Stimulated activated CD4-positive, alpha-beta T cell treated with anti-CD3 and anti-CD28 coated beads, Interleukin-15, amount 100 ng/mL, for 48 hours (primary cell): ENCODE measurements at regions not wholly inside any gene's neighbourhood (a gene's known extent, or its start where the extent isn't known, plus 50 kb on each side); places are given as distances from the start of the nearest gene placed in this dataset.

Source experiments
- DNase-seq, 2 donors: peaks; one replicate each; pipeline ENCODE4 v3.0.0-alpha.2; 2020; ENCODE audit warnings: low read depth in 2 of 2

DNA sequence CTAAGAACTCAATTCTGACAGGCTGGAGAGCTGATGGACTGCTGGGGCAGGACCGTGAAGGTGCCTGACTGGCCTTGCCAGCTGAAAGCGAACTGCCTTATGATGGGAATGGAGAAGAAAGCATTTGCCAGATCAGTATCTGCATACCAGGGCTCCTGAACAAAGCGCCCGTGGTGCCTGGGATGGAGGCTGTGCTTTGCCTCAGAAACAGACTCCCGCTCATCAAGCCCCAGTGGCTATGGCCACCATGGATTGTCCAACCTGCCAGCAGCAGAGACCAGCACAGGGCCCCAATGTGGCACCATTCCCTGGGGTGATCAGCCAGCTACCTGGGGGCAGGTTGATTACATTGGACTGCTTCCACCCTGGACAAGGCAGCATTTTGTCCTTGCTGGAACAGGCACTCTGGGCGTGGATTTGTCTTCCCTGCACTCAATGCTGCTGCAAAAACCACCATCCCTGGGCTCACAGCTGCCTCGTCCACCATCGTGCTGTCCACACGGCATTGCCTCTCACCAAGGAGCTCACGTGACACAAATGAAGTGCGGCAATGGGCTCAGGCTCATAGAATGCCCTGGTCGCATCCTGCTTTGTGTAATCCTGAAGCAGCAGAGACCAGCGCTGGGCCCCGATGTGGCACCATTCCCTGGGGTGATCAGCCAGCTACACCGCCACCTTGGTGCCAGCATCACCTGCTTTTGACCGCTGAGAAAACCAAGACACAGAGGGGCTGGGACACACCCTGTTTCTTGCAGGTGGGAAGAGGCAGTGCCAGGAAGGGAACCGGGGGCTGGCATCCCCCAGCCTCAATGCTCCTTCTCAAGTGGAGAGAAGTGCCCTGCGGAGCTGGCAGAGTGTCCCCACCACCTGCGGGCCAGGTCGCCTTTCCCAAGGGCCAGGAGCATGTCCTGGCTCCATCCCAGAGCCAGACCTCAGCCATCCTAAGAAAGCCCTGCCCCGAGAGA lies 1367.5 kb downstream of the BRD1 start:
- DNase-seq = no peak

DNA sequence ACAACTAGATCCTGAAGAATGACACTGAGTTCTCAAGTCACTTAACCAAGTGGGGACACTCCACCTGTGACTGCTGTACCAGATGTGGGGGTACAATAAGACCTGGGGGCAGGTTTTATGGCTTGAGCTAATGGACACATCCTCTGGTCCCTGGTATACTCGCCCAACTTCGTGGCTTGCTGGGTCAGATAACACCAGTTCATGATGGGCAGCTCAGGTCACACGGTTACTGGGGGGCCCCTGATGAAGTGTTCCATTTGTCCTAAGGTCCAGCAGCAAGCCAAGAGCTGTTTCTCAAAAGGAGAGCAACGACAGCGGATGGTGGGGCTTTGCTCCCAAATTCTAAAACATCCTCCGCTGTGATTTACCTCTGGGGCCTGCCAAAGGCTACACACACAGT lies 1368.4 kb downstream of the BRD1 start:
- DNase-seq = no peak

DNA sequence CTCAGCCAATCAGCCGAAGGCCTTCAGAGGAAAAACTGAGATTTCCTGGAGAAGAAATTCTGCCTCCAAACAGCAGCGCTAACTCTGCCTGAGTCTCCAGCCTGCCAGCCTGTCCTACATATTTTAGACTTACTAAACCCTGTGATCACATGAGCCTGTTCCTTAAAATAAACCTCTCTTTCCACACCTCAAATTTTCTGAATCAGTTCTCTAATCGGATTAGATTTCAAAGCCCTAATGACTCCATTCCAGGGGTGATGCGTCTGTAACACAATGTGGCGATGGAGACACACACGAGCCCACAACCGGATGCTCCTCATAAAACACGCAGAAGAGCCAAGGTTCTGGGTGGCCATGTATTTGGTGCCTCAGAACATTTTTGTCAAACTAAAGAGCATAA lies 1371.2 kb downstream of the BRD1 start:
- DNase-seq = no peak

DNA sequence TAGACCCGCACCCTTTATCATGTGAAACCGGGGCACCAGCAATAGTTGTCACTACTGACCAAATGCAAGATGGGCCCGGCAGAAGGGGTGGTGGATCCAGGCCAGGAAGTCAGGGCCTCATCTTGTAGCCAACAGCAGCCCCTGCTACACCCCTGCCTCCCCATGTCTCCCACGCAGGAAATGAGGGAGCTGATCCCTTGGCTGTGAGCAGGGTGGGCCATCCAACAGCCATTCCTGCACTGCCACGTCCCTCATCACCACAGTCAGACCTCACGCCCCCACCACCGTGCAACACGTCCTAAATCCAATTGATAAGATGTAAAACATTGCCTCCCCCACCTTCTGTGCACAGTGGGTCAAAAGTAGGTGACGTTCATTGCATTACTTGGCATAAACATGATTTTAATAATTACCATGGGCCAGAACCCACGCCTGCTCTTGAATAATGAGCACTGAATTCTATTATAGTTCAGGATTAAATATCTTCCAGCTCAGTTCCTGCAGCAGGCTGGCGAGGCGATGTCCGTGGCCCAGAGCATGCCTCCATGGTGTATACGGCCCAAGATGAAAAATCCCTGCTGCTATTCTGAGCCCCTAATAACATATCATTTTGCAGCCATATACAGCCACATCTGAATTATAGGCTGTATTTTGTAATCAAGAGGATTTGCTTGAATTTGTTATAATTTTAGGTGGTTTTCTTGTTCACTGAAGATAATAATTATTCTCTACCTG lies 1373.8 kb downstream of the BRD1 start:
- no peak for DNase-seq

DNA sequence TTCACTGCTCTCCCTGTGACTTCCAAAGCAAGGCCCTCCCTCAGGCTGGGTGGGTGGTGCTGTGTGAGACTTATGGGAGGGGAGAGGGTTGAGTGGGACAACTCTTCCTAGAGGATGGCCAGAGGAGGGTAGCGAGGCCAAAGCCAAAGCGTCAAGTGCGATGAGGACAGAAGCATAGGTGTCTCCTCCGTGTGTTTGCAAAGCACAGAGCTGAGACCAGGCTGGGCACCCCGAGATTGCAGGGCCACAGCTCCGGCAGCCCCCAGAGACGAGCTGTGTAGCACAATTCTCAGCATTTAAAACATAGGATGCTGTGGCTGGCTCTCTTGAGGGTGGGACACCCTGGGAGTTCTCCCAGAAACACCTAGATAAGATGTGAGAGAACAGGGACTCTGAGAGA lies 1374.5 kb downstream of the BRD1 start:
- no peak for DNase-seq

DNA sequence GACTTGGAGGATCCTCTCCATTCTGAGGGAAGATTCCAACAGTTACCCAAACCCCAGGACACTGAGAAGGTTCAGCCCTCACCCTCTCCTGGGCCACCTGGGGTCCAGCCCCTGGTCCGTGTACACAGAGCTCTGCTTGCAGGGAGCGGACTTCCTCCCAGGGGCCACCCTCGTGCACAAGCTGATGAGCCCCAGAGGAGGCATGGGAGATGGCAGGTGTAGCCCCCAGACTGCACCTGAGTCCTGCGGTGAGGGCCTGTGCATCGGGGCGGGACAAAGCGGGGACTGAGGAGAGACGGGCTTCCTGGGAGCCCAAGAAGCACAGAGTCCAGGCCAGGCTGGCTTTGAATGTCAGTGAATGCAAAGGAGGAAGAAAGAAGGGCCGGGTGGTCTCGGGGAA lies 1374.9 kb downstream of the BRD1 start:
- DNase-seq = no peak

DNA sequence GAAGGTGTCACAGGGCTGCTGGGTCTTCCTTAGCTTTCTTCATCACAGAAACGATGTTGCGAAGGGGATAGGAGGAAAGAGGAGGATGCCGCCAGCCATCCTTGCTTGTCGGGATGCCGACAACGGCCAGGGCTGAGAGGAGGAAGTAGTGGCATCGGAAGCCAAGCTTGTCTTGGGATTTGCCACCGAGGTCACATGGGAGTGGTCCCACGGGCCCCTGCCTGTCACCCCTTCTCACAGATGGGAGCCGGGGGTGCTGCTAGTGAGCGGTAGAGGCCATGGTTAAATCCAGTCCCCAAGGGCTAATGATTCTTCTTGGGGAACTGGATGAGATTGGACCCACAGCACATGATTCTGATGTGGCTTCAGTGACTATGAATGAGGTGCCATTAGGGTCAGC lies 1375.8 kb downstream of the BRD1 start:
- DNase-seq = no peak

DNA sequence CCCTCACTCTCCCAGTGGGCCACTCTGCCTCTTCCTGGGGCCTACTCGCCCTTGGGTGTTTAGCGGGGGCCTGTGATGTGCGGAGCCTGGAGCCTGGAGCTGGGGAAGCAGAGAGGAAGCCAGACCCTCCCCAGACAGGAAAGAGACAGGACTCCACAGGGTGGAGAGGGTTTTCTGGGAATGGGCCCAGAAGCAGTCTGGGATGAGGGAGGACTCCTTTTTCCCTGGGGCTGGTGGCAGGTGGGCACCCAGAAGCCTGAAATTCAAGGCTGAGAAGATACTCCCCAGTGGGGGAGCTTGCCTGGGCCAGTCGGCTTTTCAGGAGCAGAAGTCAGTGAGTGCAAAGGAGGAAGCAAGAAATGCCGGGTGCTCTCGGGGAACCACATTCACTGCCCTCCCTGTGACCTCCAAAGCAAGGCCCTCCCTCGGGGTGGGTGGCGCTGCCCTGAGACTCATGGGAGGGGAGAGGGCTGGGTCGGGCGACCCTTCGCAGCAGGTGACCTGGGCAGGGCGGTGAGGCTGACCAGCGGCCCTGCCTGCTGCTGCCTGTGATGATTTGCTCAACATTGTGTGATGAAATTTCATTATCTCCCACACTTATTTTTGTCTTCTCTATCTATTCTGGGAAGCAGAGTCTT lies 1377.4 kb downstream of the BRD1 start:
- no peak for DNase-seq

DNA sequence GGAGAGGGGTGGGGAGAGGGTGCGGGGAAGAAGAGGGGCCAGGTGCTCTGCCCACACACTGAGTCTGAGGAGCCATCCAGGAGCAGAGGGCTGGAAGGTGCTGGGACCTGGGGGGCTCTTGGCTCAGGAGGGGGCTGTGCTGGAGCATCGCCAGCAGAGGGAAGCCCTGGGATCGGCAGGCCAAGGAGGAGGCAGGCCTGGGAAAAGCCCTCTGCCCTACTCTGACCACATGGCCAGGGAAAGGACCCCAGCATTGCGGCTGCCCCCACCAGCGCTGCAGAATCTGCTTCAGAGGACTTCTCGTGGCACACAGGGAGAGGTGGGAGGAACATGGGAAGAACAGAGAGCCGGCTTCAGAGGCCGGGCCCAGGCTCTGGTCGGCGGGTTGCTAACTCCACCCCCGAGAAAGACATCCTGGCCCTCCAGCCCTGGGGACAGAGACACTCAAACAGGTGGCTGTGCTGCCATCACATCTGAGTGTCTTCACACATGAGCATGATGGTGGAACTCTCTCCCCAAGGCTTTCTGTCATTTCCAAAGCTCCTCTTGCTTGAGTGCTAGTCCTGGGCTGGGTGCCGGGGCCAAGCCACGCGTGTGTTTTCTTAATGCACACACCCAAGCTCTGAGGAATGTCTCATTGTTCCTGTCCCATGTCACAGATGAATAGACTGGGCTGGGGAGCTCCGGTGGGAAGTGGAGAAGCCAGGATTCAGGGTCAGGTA lies 1378.0 kb downstream of the BRD1 start:
- DNase-seq = no peak

DNA sequence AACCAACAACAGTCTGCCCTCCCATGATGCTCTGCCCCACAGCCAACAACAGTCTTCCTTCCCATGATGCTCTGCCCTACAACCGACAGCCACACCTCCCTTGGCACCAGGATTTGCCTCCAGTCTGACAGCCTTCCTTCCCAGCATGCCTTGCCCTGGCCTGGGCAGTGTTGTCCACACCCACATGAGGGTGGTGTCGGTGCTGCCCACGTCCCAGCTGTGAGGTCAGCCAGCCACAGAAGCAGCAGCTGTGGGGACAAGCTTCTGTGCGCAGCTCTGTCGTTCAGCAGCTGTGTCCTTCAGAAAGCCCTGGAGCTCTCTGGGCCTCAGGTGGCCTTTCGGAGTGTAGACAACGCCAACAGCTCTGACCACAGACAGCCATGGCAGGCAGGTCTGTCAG lies 1378.9 kb downstream of the BRD1 start:
- DNase-seq = no peak

DNA sequence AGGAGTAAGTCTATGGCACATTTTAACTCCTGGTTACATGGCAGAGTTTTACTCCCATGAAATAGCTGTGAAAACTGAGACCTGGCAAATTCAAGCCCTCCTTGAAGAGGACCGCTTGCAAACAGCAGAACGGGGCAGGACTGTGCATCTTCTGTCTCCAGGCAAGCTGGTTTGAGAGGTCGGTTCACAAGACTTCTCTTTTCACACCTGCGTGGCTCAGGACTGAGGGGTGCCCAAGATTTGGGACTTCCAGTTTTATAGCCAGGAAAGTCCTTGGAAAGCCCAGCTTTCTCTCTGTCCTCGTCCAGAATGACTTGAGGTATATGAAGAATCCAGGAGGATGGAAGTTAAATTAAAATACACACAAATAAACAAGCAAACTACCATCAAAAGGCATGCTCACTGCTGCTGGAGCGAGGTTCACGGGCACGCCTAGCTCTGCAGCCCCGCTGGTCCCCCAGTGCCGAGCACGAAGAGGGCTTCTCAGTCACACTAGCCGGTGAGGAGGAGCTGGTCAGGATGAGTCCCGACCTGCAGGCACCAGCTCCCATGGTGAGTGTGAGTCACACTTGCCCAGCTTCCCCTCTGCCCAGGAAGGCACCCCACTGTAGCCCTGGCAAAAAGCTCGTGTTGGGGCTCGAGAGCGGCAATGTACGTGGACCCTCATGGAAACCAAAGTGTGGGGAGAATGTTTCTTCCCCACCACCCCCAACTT lies 1382.4 kb downstream of the BRD1 start:
- no peak for DNase-seq

DNA sequence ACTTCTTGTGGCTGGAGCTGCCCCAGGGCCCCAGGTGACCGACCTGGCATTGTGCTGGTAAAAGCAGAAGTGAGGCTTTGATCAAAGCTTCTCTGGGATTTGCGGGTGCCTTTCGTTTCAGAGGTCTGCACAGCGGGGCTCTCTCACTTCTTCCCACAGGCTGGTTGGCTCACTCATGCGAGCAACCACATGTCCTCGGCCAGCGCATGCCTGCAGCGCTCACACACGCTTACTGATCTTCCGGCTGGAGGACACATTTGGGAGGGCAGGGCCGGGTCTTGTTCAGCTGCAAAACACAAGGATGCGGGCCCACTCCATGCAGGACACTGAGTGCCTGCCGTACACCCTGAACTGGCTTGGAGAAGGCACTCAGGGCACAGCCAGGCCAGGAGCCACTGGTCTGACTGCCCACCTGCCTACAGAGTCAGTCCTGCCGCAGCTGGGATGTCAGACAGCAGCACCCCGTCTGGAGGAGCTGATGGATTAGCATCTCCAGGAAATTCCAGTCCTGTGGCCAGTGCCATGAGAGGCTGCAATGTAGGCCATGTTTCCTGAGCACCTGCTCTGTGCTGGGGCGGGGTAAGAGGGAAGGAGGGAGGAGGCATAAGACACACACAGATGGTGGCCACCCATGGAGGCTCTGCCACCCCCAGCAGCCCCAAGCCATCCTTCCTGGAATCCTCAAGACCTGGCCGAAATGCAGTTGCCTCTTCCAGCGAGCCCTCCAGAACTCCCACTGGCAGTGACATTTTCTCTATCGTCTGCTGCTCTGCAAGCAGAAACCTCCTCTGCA lies 1383.2 kb downstream of the BRD1 start:
- DNase-seq = no peak

DNA sequence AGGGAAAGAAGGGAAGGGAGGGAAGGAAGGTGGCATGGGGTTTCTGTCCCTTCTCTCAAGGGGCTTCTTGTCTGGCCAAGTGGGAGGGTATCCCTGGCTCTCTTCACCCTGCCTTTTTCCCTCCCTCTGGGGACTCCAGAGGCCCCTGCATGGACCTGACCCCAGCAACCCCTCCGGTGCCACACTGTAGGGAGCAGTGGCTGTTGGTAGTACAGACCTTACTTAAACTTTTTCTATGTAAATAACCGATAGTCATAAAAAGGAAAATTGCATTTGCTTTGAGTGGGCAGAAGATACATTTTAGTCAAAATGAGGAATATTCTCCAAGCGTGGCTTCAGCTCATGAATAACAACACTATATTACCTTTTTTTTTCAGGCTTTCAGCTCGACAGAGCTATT lies 1384.0 kb downstream of the BRD1 start:
- no peak for DNase-seq

DNA sequence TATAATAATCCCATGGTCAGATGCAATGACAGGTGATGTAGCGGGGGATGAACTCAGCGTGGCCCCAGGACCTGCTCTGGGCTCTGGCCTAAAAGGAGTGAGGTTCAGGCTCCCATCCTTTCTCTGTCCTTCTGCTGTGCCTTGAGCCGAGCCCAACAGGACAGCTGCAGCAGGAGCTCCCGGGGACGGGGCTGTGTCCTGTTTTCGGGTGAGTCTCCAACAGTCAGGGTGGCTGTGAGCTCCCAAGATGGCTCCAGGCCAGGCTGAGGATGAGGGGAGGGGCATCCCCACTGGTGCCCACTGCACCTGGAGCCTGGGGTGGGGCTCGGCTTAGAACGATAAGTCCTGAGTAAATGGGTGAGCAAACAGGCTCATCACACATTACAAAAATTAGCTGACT lies 1385.0 kb downstream of the BRD1 start:
- DNase-seq = no peak

DNA sequence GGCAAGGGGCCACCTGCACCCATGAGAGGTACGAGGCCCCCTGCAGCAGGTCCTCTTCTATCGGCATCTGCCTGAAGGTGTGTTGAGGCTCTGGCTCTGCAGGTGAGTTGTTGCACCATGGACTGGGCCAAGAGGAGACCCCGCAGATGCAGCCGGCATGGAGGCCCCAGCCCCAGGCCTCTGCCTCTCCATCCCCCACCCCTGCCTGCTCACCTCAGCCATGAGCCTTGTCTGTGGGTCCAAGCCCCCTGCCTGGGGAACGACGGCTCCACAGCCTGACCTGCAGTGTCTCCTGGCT lies 1386.2 kb downstream of the BRD1 start:
- DNase-seq = no peak

DNA sequence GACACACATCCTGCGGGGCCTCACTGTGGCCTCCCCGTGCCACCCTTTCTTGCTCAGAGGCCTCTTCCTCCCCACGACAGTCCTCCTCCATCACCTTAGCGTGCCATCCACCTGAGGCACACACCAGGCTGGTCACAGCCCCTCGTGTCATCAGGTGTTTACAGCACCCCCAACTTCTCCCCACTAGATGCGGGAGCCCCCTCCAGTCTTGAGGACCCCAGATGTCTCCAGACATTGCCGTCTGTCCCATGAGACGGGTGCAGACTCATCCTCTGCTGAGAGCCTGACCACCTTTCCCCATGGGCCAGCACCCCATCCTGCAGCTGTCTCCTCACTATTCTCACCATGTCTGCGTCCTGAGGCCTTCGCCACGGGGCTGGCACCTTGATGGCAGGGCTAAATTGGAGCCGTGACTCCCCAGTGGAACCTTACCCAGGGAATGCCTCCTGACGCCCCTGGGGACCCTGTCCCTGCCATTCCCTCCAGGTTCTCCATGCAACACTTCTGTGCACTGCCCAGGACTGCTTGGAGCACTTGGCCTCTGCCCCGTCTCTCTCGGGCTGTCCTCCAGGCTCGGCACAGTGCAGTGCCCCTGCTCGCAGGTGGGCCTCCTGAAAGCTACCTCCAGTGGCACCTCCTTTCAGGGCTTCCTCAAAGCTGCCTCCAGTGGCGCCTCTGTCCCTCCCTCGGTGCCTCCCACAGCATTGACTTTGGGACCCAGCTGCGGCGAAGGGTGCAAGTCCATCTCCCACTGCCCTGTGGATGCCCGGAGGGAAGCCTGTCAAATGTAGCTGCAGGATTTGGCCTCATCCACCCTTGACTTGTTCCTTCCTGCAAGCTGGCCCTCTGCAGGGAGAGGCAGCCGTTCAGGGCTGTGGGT lies 1386.8 kb downstream of the BRD1 start:
- DNase-seq = no peak

DNA sequence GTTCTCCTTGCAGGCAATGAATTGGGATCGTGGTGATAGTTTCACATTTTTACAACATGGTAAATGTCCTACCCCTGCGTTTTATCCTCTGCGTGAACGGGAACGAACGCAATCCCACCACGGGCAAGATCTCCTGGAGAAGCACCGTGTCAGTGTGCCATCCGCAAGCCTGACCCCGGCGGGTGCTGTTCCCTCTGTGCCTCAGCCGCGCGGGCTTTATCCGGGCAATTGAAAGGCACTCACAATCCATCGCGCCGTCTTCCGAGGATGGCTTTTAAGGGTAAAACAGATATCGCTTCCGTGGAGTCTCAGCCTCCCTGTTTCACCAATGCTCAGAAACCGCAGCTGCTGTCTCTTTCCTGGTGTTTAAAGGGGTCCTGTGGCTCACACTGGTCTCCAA lies 1387.5 kb downstream of the BRD1 start:
- DNase-seq = no peak

DNA sequence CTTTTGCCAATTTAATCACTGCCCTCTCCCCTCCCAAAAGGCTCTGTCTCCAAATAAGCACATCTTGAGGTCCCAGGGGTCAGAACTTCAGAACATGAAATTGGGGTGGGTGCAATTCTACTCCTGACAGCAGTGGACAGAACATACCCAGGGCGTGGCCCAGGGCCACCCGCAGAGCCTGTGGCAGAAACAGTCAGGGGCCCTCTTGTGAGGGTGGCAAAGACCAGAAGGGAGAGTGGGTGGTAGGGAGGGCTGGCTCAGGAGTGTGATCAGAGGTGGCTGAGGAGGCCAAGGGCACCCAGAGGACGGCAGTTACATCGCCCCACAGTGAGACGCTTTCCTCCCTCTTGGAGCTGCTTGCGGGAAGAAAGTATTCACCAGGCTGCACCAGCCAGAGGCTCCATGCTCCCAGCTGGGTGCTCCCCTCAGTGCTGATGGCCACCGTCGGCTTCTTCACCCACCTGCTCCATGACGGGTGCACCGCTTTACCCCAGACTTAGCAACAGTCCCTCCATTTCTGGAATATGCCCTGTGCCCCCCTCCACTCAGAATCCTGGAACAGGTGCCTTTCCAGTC lies 1388.0 kb downstream of the BRD1 start:
- no peak for DNase-seq

DNA sequence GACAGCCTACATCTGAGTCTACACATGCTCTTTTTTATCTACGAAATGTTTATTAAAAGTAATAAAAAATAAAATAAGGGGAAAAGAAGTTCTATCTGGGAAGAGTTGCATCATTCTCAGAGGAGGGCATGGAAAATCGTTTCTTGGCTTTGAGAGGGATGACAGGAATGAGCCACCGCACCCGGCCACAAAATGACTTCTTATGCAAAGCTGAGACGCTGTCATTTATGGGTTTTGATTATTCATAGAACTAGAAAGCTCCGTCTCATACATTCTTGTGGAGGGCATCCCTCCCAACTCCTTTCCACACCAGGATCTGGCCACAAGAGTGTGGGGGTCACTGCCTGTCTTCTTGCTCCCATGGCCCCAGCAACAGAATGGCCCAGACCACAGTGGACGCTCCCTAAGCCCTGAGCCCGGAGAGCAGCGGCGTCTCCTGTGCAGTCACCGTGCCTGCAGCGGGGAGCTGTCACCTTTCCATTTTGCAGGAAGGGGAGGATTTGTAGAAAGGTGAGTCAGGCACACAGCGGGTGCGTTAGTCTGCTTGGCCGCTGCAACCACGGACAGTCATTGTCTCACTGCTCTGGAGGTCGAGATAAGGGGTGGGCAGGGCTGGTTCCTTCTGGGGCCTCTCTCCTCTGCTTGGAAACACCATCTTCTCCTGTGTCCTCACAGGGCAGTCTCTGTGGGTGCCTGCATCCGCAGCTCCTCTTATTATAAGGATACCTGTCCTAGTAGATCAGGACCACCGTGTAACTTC lies 1388.7 kb downstream of the BRD1 start:
- no peak for DNase-seq
